ENCODE measurements at regions not wholly inside any gene's neighbourhood (a gene's known extent, or its start where the extent isn't known, plus 50 kb on each side); places are given as distances from the start of the nearest gene placed in this dataset.

GRCh38 chr9:107991581-107991980 lies 502.0 kb upstream of the KLF4 start:
- Mint-ChIP-seq H3K4me3 (no peak overlapping the region), H3K9me3 (no peaks in the 10 kb centered on the region; a peak in 2 of 5 replicates), H3K4me1 (no peaks in the 10 kb centered on the region), H3K36me3 (ENCODE audit: insufficient read depth in 1 of 3, low read depth in 3 of 3) (no peaks in the 10 kb centered on the region), H3K27ac (no peak overlapping the region), H3K27me3 (ENCODE audit: low read depth) (no peaks in the 10 kb centered on the region; the same call in 1 of the 2 replicates)
- no peaks in the 10 kb centered on the region for H3K4me1 ChIP-seq (ENCODE audit: insufficient read depth, low read length)
- H3K18ac ChIP-seq (ENCODE audit: insufficient read length, low read depth, low read length): no peak overlapping the region
- H3K14ac ChIP-seq (ENCODE audit: insufficient read depth, low read length): no peak overlapping the region
- TF ChIP-seq, protein P1, sequence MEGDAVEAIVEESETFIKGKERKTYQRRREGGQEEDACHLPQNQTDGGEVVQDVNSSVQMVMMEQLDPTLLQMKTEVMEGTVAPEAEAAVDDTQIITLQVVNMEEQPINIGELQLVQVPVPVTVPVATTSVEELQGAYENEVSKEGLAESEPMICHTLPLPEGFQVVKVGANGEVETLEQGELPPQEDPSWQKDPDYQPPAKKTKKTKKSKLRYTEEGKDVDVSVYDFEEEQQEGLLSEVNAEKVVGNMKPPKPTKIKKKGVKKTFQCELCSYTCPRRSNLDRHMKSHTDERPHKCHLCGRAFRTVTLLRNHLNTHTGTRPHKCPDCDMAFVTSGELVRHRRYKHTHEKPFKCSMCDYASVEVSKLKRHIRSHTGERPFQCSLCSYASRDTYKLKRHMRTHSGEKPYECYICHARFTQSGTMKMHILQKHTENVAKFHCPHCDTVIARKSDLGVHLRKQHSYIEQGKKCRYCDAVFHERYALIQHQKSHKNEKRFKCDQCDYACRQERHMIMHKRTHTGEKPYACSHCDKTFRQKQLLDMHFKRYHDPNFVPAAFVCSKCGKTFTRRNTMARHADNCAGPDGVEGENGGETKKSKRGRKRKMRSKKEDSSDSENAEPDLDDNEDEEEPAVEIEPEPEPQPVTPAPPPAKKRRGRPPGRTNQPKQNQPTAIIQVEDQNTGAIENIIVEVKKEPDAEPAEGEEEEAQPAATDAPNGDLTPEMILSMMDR (conservative IDR thresholded peaks at IDR 0.05): no peak
- no peak overlapping the region for H2BK120ac ChIP-seq (ENCODE audit: low read depth, low read length, poor library complexity, severe bottlenecking)
- no peak overlapping the region for H2BK5ac ChIP-seq (ENCODE audit: insufficient read length, low read length)
- H3K23ac ChIP-seq (ENCODE audit: insufficient read length, low read depth, low read length): no peak overlapping the region
- no peak overlapping the region for H4K5ac ChIP-seq (ENCODE audit: insufficient read length, low read depth, low read length)
- H3K9ac ChIP-seq (ENCODE audit: extremely low read depth, insufficient read length, low read length): no peak overlapping the region
- no peak overlapping the region for H3K4ac ChIP-seq (ENCODE audit: low read depth, low read length)
- no peak overlapping the region for H3K27ac ChIP-seq (ENCODE audit: insufficient read length, low read depth, low read length)
- H3K23me2 ChIP-seq (ENCODE audit: insufficient read length, low read depth, low read length, poor library complexity, severe bottlenecking): no peaks in the 10 kb centered on the region
- no peak overlapping the region for H2BK15ac ChIP-seq (ENCODE audit: low read depth, low read length)
- H3K79me2 ChIP-seq (ENCODE audit: insufficient read depth, low read length): no peaks in the 10 kb centered on the region
- no peak for DNase-seq
- no CpG with 5 or more reads among the region's 4 CpGs for WGBS (ENCODE audit: extremely low coverage, insufficient read length, low lambda C conversion rate)
- no peak overlapping the region for H2BK20ac ChIP-seq (ENCODE audit: low read depth, low read length, poor library complexity, severe bottlenecking)
- no peak overlapping the region for H2AFZ ChIP-seq (ENCODE audit: low read length)
- H3T11ph ChIP-seq (ENCODE audit: low read length): no peak overlapping the region
- no peak overlapping the region for H2BK12ac ChIP-seq (ENCODE audit: insufficient read length, low read depth, low read length)
- no peaks in the 10 kb centered on the region for H4K20me1 ChIP-seq (ENCODE audit: control insufficient read depth, insufficient read depth, insufficient read length)
- no peaks in the 10 kb centered on the region for H3K79me1 ChIP-seq (ENCODE audit: insufficient read depth, low read depth, low read length, poor library complexity, severe bottlenecking)
- H3K9me3 ChIP-seq (ENCODE audit: control insufficient read depth, low read depth, low read length): no peaks in the 10 kb centered on the region
- no peak overlapping the region for H3K4me2 ChIP-seq (ENCODE audit: insufficient read depth, insufficient read length, low read length)
- no peak overlapping the region for H4K91ac ChIP-seq (ENCODE audit: insufficient read length, low read depth, low read length)
- no peak overlapping the region for H2AK5ac ChIP-seq (ENCODE audit: insufficient read length, low read length)
- H3K56ac ChIP-seq (ENCODE audit: insufficient read length, low read depth, low read length): no peak overlapping the region
- H3K27me3 ChIP-seq (ENCODE audit: insufficient read depth, low read length): no peaks in the 10 kb centered on the region
- H4K8ac ChIP-seq (replicated peaks; ENCODE audit: insufficient read length, low read depth, low read length): no peak overlapping the region
